NCI-H82 (cell line): ENCODE measurements at regions not wholly inside any gene's neighbourhood (a gene's known extent, or its start where the extent isn't known, plus 50 kb on each side); places are given as distances from the start of the nearest gene placed in this dataset.
"Not testable (repeated sequence)": the region's sequence is repeated elsewhere in the genome, so short reads cannot be mapped to it uniquely, and the experiment has no call there.

ENCODE experiments used
- DNase-seq: peaks from one replicate; lab custom pipeline; 2025; lab: John Stamatoyannopoulos, UW

DNA sequence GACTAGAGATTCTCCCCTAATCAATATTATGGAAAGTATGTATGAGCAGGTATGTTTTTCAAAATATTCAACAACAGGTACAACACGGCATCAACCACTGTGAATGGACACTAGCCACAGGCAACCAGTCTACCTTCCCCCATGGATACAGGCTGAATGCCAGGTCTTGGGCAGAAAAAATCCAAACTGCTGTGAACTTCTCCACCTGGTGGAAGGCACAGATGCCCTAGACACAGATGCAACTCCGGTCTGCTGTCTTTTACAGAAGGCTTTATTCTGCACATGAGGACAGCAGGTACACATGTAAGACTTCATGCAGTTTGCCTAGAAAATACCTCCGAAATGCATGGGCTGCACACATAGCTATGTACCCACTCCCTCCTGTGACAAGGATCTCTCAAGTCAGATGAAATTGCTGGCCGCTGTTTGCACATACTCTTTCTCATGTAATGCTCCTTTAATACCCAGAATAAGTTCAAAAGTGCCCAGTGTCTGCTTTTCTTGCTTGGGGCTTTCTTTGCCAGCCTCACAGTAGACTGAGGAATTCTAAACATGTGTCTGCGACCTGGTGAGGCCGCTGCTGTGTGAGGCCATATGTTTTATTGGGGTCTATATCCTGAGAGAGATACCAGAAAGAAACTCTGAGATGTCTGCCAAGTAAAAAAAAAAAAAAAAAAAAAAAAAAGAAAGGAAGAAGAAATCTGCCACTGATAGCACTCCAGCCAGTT, 325.9 kb downstream of the FOXO1 start:
- DNase-seq: no peak

DNA sequence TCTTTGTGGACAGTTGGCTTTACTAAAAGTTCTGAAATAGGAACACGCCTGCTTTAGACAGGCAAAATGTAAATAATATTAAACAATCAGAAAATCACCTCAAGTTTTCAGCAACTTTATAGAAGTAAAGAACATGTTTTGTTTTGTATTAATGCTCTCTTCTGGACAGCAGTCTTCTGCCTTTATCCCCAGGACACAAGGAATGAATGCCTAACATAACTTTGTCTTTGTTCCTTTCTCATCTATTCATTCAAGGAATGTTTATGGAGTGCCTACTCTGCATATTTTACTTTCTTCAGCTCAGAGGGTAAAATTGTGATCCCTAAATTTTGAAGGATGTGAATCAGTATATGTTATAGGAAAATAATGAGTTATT, 325.4 kb downstream of the FOXO1 start:
- no peak for DNase-seq

DNA sequence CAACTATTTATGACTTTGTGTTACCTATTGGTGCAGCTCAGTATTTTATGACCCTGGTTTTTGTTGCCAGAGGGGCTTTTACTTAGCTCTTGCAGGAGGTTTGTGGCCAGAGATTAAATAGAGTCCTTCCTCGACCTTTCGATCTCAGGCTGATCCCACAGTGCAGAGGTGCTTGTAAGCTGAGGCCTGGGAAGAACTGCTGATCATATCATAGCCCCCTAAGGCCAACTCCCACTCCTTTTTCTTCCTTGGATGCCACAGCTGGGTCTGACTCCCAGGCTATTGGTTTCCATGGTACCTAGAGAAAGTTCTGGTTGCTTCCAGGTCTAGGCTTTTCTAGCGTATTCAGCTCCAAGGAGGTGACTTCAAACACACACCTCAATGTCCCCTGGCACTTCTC, 324.9 kb downstream of the FOXO1 start:
- peak; percentile 17 for DNase-seq

DNA sequence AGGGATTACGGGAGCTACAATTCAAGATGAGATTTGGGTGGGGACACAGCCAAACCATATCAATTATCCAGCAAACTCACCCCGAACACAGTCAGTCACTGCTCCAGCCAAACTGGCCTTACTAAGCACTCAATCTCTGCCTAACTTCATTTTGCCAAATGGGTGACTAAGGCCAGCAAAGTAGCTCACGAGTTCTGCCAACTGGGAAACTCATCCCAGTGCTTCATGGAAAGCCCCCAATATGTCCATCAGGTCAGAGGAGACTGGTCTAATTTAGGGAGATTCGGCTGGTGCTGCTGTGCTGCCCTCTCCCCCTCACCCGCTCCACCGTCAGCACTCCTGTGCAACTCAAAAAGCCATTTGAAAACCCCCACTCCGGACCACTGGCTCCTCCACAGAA, 324.0 kb downstream of the FOXO1 start:
- DNase-seq: no peak

DNA sequence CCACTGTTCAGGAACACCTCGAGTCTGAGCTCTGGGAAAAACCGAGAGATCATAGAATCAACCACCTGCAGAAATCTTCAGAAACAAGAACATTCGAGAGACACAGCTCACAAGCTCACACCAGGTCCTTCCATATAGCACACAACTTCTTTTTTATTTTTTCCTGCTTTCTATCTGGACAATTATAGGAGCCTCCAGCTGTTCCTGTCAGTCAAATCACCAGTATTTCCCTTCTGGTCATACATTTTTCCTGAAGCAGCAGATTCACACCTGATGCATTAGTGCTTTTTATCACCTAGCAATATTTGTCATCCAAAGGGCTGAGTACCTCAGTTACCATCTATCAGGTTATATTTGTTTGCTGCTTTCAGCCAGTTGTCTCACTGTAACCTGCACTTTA, 323.5 kb downstream of the FOXO1 start:
- DNase-seq: no peak

DNA sequence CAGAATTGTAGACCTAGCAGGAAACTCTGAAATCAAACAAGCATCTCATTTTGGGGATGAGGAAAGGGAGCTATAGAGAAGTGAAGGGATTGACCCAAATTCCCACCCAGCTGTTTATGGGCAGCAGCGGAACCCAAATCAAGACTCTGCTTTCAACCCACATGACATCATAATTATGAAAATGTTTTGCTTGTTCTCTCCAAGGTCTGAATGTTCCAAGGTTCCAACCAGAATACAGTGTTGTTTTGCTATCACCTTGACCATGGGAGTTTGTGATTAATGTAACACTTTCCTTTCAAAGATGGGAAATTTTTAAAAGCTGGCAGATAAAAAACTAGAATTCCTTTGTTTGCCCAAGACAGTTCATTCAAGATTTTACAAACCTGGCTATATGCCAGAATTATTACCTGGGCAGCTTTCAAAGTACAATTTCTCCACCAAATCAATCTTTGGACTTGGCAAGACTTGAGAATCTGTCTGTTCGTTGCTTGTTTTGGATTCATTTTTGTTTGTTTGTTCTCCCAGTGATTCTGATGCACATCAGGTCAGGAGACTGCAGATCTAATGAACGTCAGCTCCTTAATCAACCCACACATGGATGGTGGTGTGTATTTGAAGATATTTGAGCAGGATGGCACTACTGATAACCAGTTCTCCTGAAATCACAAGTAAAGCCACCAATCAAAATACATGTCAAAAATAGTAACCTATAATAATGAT, 322.7 kb downstream of the FOXO1 start:
- DNase-seq: no peak

DNA sequence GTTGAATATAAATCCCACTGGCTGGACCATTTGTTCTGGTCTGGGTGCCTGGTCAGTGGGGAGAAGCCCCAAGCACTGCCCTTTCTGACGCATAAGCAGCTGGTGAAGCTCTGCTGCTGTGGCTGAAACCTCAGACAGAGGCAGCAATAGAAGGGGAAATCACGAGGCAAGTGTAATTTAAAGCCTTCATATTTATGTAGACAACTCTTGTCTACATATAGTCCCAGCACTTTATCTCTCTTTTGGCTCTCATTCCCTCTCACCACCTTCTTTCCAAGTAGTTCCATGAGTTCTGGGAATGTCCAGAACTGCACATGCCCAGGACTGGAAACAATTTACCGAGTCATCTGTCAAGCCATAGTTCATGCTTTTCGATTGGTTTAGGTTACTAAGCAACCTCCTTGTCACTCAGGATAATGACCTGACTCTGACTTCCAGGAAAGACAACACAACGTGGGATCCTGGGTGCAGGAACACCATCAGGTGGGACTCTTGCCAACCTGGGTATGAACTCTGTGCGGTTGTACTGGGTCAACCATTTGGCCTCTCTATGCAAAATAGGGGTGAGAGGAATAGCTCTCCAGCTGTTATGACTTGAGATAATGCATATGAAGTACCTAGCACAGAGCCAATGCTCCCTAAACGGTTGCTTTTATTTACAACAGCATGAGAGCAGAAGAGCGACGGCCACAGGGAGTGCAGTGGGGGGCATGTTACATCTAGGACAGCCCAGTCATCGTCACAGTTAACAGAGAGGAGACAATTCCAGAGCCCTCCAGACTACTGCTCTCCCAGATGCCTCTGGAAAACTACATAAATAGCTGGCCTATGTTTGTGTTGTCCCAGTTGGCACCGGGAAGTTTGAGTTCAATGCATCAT, 321.9 kb downstream of the FOXO1 start:
- DNase-seq: peak; percentile 69

DNA sequence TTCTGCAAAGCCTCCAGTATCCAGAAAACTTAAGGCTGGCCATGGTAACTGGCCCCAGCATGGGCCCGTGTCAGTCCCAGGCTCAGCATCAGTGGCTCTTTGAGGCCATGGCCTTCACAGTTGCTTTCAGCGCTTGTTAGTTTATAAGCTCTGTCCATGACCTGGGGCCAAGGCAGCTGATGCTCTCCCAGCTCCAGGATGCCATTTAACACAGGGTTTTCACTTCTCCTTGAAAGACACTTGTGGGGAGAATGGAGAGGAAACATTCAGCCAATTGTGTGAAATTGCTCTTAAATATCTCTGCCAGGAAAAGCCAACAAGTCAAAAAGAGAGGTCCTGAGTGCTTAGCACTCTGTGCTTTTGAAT, 321.3 kb downstream of the FOXO1 start:
- DNase-seq: no peak

DNA sequence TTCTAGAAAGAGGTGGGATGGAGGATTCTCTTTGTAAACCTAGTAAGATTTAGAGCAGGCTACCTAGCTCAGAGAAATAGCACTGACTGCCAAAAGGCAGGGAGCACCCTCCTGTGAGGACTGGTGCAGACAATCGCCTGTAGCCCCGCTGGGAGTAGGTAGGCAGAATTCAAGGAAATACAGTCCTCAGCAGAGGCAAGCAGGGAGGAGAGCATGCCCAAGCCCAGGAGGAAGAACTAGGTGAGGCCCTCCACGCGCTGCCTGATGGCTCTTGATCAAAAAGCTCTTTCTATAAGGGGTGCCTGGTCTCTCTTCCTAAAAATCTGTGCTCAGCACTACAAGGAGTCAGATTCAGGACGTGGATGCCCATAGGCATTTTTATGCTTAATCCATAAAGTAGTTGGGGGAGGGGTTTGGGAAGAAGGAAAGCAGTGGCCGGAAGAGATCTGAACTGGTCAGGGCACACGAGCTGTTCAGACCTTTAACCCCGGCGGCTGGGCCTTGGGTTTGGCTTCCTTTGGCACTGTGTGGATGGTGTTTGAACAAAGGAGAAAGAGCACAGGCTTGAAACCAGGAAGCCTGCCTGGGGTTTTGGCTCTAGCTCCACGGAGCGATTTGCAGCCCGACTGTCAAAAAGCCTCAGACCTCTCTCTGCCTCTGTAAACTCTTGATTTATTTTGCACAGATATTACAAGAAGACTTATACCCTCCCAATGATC, 320.6 kb downstream of the FOXO1 start:
- DNase-seq: no peak

DNA sequence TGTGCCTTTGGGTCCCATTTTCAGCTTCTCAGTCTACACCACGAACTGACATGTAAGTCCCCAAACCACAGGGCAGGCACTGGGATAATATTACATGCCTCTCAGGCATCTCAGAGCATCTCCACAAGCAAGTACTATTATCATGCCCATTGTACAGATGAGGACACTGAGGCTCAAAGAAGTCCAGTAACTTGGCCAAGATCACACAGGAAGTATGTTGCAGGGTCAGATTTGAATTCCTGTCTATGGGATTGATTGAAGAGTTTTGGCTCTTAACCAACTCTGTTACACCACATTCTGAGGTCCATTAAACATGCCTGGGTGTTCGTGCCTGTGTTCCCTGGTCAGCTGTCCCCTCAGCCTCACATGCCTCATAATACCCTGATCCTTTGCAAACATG, 319.8 kb downstream of the FOXO1 start:
- no peak for DNase-seq

DNA sequence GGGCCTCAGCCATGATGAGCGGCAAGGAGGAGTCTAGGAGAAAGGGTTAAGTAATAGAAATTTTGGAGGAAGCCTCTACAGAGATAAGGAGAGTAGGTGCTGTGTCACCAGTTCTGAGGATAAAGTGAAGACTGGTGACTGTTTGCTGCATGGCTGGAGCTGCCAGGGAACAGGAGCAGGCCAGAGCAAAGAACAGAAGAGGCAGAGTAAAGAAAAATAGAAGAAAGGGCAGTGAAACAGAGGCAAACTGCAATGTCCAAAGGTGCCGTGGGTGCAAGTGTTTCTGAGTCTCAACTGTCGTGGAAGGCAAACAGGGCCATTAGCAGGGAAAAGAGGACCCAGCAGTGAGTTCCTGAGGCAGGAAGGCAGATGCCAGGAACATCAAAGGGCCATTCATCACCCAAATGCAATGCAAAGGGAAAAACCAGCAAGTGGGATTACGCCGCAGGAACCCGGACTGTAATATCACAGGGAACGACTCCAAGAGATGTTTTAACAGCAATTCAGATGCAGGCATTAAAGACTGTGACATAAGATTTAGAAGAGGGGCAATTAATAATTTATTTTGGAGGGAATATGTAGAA, 318.3 kb downstream of the FOXO1 start:
- no peak for DNase-seq

DNA sequence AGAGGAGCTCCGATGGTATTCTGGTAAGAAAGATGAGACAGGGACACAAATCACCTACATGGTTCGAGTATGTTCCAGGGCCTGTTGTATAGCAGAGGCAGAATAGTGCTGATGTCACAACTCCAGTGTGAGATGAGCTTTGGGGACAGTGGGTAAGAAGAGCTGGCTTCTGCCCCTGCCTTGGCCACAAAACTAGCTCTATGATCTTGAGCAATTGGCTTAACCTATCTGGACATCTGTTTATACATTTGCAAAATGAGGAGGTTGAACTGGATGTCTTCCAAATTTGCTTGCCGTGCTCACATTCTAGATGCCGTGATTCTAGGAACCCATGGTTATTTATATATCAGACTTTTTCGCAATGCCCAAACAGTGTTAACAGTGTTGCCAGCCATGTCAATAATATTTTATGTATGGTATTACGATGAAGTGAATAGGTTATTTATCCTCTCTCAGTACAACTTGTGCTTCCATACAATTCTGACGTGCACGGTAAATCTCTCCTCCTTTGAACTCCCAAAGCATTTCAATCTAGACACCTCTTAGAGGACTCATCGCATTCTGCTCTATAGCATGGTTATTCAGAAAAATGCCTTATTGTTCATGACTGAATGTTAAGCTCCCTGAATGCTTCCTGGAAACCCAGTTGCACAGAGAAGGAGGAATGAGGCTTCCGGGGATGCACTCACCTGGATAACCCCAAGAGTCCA, 316.0 kb downstream of the FOXO1 start:
- DNase-seq: peak; percentile 10

DNA sequence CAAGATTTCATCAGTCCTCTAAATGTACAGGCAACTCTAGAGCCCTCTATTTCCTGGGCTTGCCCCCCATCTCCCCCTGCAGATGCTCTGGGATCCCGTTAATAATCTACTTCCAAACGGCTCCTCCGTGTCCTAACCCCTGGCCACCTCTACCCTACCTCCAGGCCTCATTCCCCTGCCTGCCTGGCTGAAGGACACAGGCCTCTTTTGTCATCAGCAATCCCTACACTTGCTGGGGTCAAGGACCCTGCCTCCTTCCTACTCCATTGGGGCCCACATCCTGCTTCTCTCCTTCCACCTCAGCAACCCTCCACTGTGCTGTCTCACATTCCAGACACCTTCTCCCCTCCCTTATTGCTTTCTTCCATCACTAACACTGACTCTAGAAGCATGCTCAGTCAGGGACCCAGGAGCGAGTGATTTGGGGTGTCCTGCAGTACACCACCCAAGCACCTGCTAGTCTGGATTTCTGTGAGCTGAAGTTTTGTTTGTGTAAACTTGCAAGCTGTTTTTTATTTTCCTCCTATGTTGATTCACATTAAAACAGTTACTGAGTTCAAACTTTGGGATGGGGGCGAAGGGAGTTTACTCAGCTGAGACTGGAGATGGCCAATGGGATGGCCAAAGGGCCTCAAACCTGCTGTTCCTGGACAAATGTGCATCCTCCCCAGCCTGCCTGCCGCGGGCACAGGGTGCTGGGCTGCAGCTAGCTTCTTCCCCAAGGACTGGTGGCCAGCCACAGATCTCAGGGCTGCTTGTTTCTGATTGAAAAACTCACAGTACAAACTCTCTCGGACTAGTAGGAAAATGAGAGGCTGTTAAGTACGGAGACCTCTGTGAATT, 314.7 kb downstream of the FOXO1 start:
- DNase-seq: no peak

DNA sequence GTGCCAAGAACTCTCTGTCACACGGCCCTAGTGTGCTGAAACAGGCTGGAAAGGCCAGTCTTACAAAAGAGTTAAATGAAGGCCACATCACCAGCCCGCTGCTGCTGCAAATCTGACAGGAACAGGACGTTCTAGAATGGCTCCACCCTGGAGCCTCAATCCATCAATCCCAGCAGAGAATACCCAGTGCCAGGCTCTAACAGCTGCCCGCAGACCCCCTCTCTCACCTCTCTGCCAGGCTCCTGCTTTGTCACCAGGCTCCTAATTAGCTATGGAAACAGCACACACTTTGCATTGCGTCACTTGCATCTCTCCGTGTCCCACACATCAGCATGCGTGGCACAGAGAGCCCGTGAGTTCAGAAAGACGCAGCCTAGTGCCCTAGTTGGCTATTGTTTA, 314.1 kb downstream of the FOXO1 start:
- no peak for DNase-seq

DNA sequence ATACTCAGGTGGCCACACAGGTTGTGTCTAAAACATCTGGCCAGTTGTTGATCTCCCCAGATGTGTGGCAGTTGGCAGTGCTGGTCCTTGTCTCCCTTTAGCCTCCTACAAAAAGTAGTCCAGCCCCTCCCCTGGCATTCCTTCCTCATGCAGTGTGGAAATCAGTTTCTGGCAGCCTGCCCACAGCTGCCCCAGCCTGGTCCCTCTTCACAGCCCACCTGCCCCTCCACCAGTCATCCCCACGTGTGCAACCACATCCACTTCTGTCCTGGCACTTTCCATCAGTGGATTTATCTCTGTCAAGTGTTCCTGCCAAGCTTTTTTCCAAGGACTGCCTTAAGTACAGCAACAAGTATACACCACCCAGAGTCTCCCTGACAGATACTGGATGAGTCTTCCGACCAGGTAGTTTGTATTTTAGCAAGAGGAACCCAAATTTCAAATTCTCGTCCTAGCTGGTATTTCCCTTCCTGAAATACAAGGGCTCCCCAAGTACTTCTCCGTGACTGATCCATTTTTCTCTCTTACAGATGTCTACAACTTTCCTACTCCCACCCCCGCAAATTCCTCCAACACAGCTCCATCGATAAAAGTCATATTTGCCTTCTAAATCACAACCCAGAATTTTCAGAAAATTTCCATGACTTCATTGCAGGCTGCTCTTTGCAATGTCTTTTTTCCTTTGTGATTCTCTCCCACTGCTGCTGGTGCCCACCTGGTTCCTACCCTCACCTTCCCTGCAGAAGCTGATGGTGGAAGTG, 313.5 kb downstream of the FOXO1 start:
- no peak for DNase-seq

DNA sequence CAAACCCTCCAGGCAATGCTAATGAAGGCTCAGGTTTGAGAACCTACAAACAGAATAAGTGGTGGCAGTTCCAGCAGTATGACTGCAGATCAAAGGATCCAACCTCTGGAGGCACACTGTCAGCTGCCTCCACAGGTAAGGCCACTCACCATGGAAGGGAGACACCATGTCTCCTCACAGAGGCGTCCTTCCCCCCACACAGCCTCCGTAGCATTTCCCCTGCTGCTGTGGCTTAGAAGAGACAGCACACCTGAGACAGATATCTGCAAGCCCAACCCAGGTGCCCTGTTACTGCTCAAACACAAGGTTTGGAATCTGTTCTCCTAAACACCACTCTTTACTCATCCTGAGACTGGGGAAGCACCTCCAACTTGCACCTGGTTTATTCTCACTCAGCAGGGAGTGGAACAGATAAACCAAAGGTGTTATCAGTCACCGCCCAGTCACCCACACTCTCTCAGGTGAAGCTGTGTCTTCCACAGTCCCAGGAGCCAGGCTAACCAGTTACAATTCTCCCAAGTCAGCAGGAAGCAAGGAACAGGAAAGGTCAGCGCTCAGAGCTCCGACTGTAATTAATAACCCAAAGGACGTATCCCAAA, 311.2 kb downstream of the FOXO1 start:
- no peak for DNase-seq

DNA sequence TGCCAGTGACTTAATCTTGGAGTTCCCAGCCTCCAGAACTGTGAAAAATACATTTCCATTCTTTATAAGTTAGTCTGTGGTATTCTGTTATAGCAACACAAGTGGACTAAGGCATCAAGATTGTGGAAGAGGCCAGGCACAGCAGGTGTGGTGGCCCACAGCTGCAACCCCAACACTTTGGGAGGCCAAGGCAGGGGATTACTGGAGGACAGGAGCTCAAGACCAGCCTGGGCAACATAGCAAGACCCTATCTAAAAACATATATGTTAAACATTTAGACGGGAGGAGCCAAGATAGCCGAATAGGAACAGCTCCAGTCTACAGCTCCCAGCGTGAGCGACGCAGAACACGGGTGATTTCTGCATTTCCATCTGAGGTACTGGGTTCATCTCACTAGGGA, 310.4 kb downstream of the FOXO1 start:
- no peak for DNase-seq

DNA sequence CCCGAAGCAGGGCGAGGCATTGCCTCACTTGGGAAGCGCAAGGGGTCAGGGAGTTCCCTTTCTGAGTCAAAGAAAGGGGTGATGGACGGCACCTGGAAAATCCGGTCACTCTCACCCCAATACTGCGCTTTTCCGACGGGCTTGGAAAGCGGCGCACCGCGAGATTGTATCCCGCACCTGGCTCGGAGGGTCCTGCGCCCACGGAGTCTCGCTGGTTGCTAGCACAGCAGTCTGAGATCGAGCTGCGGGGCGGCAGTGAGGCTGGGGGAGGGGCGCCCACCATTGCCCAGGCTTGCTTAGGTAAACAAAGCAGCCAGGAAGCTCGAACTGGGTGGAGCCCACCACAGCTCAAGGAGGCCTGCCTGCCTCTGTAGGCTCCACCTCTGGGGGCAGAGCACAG, 310.0 kb downstream of the FOXO1 start:
- not testable (repeated sequence) for DNase-seq

DNA sequence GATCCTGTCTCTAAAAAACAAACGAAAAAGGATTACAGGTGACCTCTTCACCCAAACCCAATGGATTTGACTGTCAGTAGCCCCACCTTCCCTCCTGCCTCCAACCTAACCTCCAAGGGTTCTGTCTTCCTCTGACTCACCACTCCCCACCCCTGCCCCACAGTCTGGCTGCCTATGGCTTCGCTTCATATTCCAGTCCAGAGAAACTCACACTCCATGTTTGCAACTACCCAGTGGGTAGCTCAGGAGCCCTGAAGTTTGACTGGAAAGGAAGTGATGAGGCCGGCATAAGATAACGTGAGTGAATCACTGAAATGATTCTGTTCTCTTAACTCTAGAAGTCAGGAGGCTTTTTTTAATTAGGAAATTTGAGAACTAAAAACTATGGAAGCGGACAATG, 303.9 kb downstream of the FOXO1 start:
- DNase-seq: no peak
